ENCODE measurements at regions not wholly inside any gene's neighbourhood (a gene's known extent, or its start where the extent isn't known, plus 50 kb on each side); places are given as distances from the start of the nearest gene placed in this dataset.

DNA sequence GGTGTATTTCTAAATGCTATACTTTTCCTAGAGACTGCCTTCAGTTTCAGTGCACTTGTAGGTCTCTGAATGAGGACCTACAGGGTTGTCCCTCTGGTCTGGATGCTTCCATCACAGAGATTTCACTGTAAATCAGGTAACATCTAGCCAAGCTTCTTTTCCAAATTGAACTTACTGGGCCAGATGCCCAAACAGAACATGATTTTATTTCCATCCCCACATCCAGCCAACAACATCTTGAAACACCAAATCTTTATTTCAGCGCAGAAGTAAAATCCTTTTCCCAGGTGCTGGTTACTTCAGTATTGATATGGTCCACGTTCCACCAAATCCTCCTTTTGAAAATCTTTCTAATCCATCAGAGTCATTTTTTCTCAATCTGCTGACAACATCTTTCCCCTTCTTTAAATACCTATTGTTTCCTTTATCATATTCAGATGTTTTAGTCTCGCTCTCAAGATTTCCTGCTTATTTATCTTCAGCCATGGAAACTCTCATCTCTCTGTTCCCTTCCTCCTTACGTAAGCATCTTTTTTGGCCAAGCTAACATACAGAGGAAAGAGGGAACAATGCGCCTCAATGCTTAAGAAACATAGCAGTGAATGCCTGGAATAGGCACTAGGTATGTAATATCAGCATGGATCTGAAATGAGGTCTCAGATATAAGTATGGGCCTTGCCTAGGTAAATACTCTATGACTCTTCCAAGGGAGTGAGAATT lies 201.2 kb upstream of the MTNR1B start:
- TF ChIP-seq POLR2A (IDR thresholded peaks at IDR 0.05; ENCODE audit: low read depth, low read length), result no peak
- no peak for TF ChIP-seq TAF1 (IDR thresholded peaks at IDR 0.05; ENCODE audit: borderline replicate concordance, low read depth, low read length)
- no peak for TF ChIP-seq POLR2AphosphoS5 (IDR thresholded peaks at IDR 0.05; ENCODE audit: low read depth, low read length)
